ENCODE measurements at regions not wholly inside any gene's neighbourhood (a gene's known extent, or its start where the extent isn't known, plus 50 kb on each side); places are given as distances from the start of the nearest gene placed in this dataset.
A peak's percentile ranks its signal among the peaks of the same experiment; 100 is the strongest.

- DNase-seq (ENCODE audit: low spot score in 2 of 2, unreplicated experiment in 2 of 2): no peak
- TF ChIP-seq CTCF (IDR thresholded peaks at IDR 0.05; ENCODE audit: unreplicated experiment): no peak
- H3K36me3 Mint-ChIP-seq: no peaks in the 10 kb centered on the region
- no peaks in the 10 kb centered on the region for H3K27me3 Mint-ChIP-seq (ENCODE audit: low read depth)
- H3K4me3 Mint-ChIP-seq: no peak overlapping the region
- H3K4me1 Mint-ChIP-seq: peaks cover 47% of the 10 kb centered on the region
- peak overlapping the region; percentile 76 for H3K27ac Mint-ChIP-seq
- no peaks in the 10 kb centered on the region for H3K9me3 Mint-ChIP-seq
Measured at GRCh38 chr1:101683561-101683960, 313.2 kb downstream of the OLFM3 start.

GRCh38 chr1:101697072-101697471, 299.7 kb downstream of the OLFM3 start:
- no peak for DNase-seq (ENCODE audit: low spot score in 2 of 2, unreplicated experiment in 2 of 2)
- Mint-ChIP-seq H3K4me1 (peaks cover 17% of the 10 kb centered on the region), H3K4me3 (no peak overlapping the region), H3K27ac (peak overlapping the region; percentile 61), H3K36me3 (no peaks in the 10 kb centered on the region), H3K27me3 (ENCODE audit: low read depth) (no peaks in the 10 kb centered on the region), H3K9me3 (peaks cover 5% of the 10 kb centered on the region)
- no peak for TF ChIP-seq CTCF (IDR thresholded peaks at IDR 0.05; ENCODE audit: unreplicated experiment)

GRCh38 chr1:101698681-101699080, 298.0 kb downstream of the OLFM3 start:
- no peaks in the 10 kb centered on the region for H3K27me3 Mint-ChIP-seq (ENCODE audit: low read depth)
- DNase-seq (ENCODE audit: low spot score in 2 of 2, unreplicated experiment in 2 of 2): no peak
- no peak for TF ChIP-seq CTCF (IDR thresholded peaks at IDR 0.05; ENCODE audit: unreplicated experiment)
- peaks cover 17% of the 10 kb centered on the region for H3K4me1 Mint-ChIP-seq
- no peaks in the 10 kb centered on the region for H3K36me3 Mint-ChIP-seq
- H3K27ac Mint-ChIP-seq: no peak overlapping the region
- no peak overlapping the region for H3K4me3 Mint-ChIP-seq
- H3K9me3 Mint-ChIP-seq: no peaks in the 10 kb centered on the region

GRCh38 chr1:101704895-101705294, 291.8 kb downstream of the OLFM3 start:
- Mint-ChIP-seq H3K4me3 (no peak overlapping the region), H3K27ac (no peak overlapping the region), H3K27me3 (ENCODE audit: low read depth) (no peaks in the 10 kb centered on the region), H3K36me3 (no peaks in the 10 kb centered on the region), H3K9me3 (no peaks in the 10 kb centered on the region), H3K4me1 (peaks cover 6% of the 10 kb centered on the region)
- TF ChIP-seq CTCF (IDR thresholded peaks at IDR 0.05; ENCODE audit: unreplicated experiment): no peak
- DNase-seq (ENCODE audit: low spot score in 2 of 2, unreplicated experiment in 2 of 2): no peak

GRCh38 chr1:101706366-101706765, 290.4 kb downstream of the OLFM3 start:
- no peaks in the 10 kb centered on the region for H3K9me3 Mint-ChIP-seq
- peaks cover 6% of the 10 kb centered on the region for H3K4me1 Mint-ChIP-seq
- H3K27me3 Mint-ChIP-seq (ENCODE audit: low read depth): no peaks in the 10 kb centered on the region
- H3K4me3 Mint-ChIP-seq: no peak overlapping the region
- H3K27ac Mint-ChIP-seq: no peak overlapping the region
- no peaks in the 10 kb centered on the region for H3K36me3 Mint-ChIP-seq
- DNase-seq (ENCODE audit: low spot score in 2 of 2, unreplicated experiment in 2 of 2): no peak
- TF ChIP-seq CTCF (IDR thresholded peaks at IDR 0.05; ENCODE audit: unreplicated experiment): no peak

- no peak for TF ChIP-seq CTCF (IDR thresholded peaks at IDR 0.05; ENCODE audit: unreplicated experiment)
- Mint-ChIP-seq H3K9me3 (no peaks in the 10 kb centered on the region), H3K4me1 (peaks cover 6% of the 10 kb centered on the region), H3K27ac (no peak overlapping the region), H3K36me3 (no peaks in the 10 kb centered on the region), H3K27me3 (ENCODE audit: low read depth) (peaks cover 2% of the 10 kb centered on the region), H3K4me3 (no peak overlapping the region)
- no peak for DNase-seq (ENCODE audit: low spot score in 2 of 2, unreplicated experiment in 2 of 2)
Measured at GRCh38 chr1:101709721-101710120, 287.0 kb downstream of the OLFM3 start.

Measured in mesothelial cell of epicardium (in vitro differentiated cells).